ENCODE measurements at regions not wholly inside any gene's neighbourhood (a gene's known extent, or its start where the extent isn't known, plus 50 kb on each side); places are given as distances from the start of the nearest gene placed in this dataset.

GRCh38 chr10:111612273-111612672 lies 535.4 kb downstream of the ADRA2A start:
- Histone ChIP-seq H3K27ac (ENCODE audit: insufficient read length, low read depth, low read length) (no peak overlapping the region), H3K4me2 (ENCODE audit: insufficient read depth, insufficient read length, low read length) (no peak overlapping the region), H3K27me3 (ENCODE audit: insufficient read depth, low read length) (no peaks in the 10 kb centered on the region), H3K4ac (ENCODE audit: low read depth, low read length) (no peak overlapping the region), H3K9me3 (ENCODE audit: control insufficient read depth, low read depth, low read length) (no peaks in the 10 kb centered on the region), H2BK12ac (ENCODE audit: insufficient read length, low read depth, low read length) (no peak overlapping the region), H2BK5ac (ENCODE audit: insufficient read length, low read length) (no peak overlapping the region), H3K79me2 (ENCODE audit: insufficient read depth, low read length) (no peaks in the 10 kb centered on the region), H3K14ac (ENCODE audit: insufficient read depth, low read length) (no peak overlapping the region), H3K4me1 (ENCODE audit: insufficient read depth, low read length) (no peaks in the 10 kb centered on the region), H2BK120ac (ENCODE audit: low read depth, low read length, poor library complexity, severe bottlenecking) (no peak overlapping the region), H3K18ac (ENCODE audit: insufficient read length, low read depth, low read length) (no peak overlapping the region), H4K5ac (ENCODE audit: insufficient read length, low read depth, low read length) (no peak overlapping the region), H3K9ac (ENCODE audit: extremely low read depth, insufficient read length, low read length) (no peak overlapping the region), H2AFZ (ENCODE audit: low read length) (no peak overlapping the region), H2AK5ac (ENCODE audit: insufficient read length, low read length) (no peak overlapping the region), H3K79me1 (ENCODE audit: insufficient read depth, low read depth, low read length, poor library complexity, severe bottlenecking) (no peaks in the 10 kb centered on the region), H3K23ac (ENCODE audit: insufficient read length, low read depth, low read length) (no peak overlapping the region), H3T11ph (ENCODE audit: low read length) (no peak overlapping the region), H2BK15ac (ENCODE audit: low read depth, low read length) (no peak overlapping the region), H4K8ac (replicated peaks; ENCODE audit: insufficient read length, low read depth, low read length) (no peak overlapping the region), H3K56ac (ENCODE audit: insufficient read length, low read depth, low read length) (no peak overlapping the region), H2BK20ac (ENCODE audit: low read depth, low read length, poor library complexity, severe bottlenecking) (no peak overlapping the region), H4K20me1 (ENCODE audit: control insufficient read depth, insufficient read depth, insufficient read length) (no peaks in the 10 kb centered on the region), H4K91ac (ENCODE audit: insufficient read length, low read depth, low read length) (no peak overlapping the region), H3K23me2 (ENCODE audit: insufficient read length, low read depth, low read length, poor library complexity, severe bottlenecking) (no peaks in the 10 kb centered on the region)
- Mint-ChIP-seq H3K27me3 (ENCODE audit: low read depth) (no peaks in the 10 kb centered on the region), H3K27ac (no peak overlapping the region), H3K4me3 (no peak overlapping the region), H3K36me3 (ENCODE audit: insufficient read depth in 1 of 3, low read depth in 3 of 3) (no peaks in the 10 kb centered on the region), H3K4me1 (peaks cover 0 to 9% of the 10 kb centered on the region in 2 experiments; a peak in 2 of 4 replicates), H3K9me3 (peaks cover 3% of the 10 kb centered on the region in 2 experiments; a peak in 3 of 5 replicates)
- WGBS (ENCODE audit: extremely low coverage, insufficient read length, low lambda C conversion rate): no CpG with 5 or more reads among the region's 1 CpG
- DNase-seq: no peak
- TF ChIP-seq CTCF (conservative IDR thresholded peaks at IDR 0.05): no peak
